Brain microvascular endothelial cell (primary cell): ENCODE measurements at regions not wholly inside any gene's neighbourhood (a gene's known extent, or its start where the extent isn't known, plus 50 kb on each side); places are given as distances from the start of the nearest gene placed in this dataset.

Experiments used
- DNase-seq: peaks from one replicate; pipeline ENCODE4 v3.0.0-alpha.2; 2020
- H3K27ac ChIP-seq: fragments of 250-450 bp; sonication (Bioruptor Pico); 2 replicates; pipeline ENCODE4 v1.5.1; 2020; ENCODE audit warnings: mild to moderate bottlenecking, moderate library complexity
- H3K27me3 ChIP-seq: fragments of 250-450 bp; sonication (Bioruptor Pico); replicated peaks from 2 replicates; pipeline ENCODE4 v1.5.1; 2020; ENCODE audit warnings: mild to moderate bottlenecking
- H3K36me3 ChIP-seq: fragments of 250-450 bp; sonication (Bioruptor Pico); replicated peaks from 2 replicates; pipeline ENCODE4 v1.5.1; 2020; ENCODE audit warnings: mild to moderate bottlenecking
- H3K4me3 ChIP-seq: 2 replicates; pipeline ENCODE4 v1.5.1; 2011; ENCODE audit warnings: low read depth, mild to moderate bottlenecking, control low read depth, low read length, moderate library complexity
- CTCF ChIP-seq: IDR thresholded peaks from 2 replicates; pipeline ENCODE4 v1.5.1; 2011; ENCODE audit warnings: low read depth, mild to moderate bottlenecking, moderate library complexity, low read length, control low read depth, inconsistent platforms; ENCODE audit errors: missing control alignments
- in situ Hi-C: cut with HindIII; loops from 2 replicates; pipeline ENCODE4 v1.10.0; 2017; ENCODE audit warnings: low sequenced_read_pairs, low pct_ligation_motif_present

GRCh38 chr5:99331061-99331460, 402.3 kb upstream of the CHD1 start:
- no peak for TF ChIP-seq CTCF
- Histone ChIP-seq H3K27ac (no peak overlapping the region), H3K27me3 (no peaks in the 10 kb centered on the region), H3K36me3 (no peaks in the 10 kb centered on the region), H3K4me3 (no peak overlapping the region)
- in situ Hi-C loops = no loop called here
- DNase-seq = no peak

- no peak for TF ChIP-seq CTCF
- in situ Hi-C loops = no loop called here
- no peak for DNase-seq
- H3K36me3 ChIP-seq = no peaks in the 10 kb centered on the region
- H3K27me3 ChIP-seq = no peaks in the 10 kb centered on the region
- no peak overlapping the region for H3K4me3 ChIP-seq
- H3K27ac ChIP-seq = no peak overlapping the region
These were observed 391.6 kb upstream of the CHD1 start for GRCh38 chr5:99320436-99320835.

DNA sequence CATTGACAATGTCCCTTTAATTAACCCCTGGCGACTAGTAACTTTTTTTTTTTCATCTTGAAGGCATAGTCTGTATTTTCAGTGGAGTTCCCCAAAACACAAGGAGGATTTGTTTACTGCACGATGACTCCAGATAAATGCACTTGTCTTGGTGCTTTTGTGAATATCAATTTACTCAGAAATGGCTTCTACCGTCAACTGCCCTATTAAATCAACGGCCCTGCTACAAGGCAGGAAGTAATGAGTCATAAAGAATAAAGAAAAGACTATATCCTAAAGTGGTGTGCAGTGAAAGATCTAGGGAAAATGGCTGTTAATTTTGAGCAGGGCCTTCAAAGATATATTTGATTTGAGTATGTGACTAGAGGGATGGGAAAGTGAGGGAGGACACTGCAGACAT, 388.3 kb upstream of the CHD1 start:
- no peaks in the 10 kb centered on the region for H3K27me3 ChIP-seq
- H3K36me3 ChIP-seq = no peaks in the 10 kb centered on the region
- H3K4me3 ChIP-seq = no peak overlapping the region
- TF ChIP-seq CTCF = no peak
- in situ Hi-C loops = no loop called here
- DNase-seq = no peak
- H3K27ac ChIP-seq = no peak overlapping the region

DNA sequence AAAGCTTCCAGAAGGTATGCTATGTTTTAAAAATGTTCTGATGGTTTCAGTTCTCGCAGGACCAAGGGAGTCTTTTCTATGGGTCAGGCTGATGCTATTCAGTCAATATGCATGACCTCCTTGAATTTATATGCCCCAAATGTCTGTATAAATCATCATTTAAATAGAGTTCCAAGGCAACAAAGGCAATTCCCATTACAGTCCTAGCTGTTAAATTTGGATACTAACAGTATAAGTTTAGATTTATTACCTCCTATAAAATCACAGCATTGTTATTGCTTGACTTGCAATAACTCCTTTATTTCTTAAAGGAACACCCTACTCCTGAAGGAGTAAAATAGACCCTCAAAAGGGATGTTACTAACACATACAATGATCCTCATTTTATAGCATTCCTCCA, 387.7 kb upstream of the CHD1 start:
- no peak for TF ChIP-seq CTCF
- in situ Hi-C loops = no loop called here
- Histone ChIP-seq H3K27me3 (no peaks in the 10 kb centered on the region), H3K27ac (no peak overlapping the region), H3K4me3 (no peak overlapping the region), H3K36me3 (no peaks in the 10 kb centered on the region)
- no peak for DNase-seq

GRCh38 chr5:99315413-99316183, 386.8 kb upstream of the CHD1 start:
- Histone ChIP-seq H3K27ac (no peak overlapping the region), H3K36me3 (no peaks in the 10 kb centered on the region), H3K4me3 (no peak overlapping the region), H3K27me3 (no peaks in the 10 kb centered on the region)
- no peak for DNase-seq
- in situ Hi-C loops = no loop called here
- no peak for TF ChIP-seq CTCF

DNA sequence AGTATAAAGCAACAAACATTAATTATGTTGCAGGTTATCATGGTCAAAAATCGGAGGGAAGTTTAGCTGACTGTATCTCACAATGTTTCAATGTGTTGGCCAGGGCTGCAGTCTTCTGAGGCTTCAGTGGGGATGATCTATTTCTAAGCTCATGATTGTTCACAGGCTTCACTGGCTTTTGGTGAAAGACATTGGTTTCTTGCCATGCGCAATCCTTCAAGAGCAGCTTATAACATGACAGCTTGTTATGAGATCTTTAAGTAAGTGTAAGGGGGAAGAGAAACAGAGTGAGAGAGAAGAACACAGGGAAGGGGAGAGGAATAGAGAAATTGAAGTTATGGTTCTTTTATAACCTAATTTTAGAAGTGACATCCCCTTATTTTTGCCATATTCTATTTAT, 385.9 kb upstream of the CHD1 start:
- Histone ChIP-seq H3K27me3 (no peaks in the 10 kb centered on the region), H3K36me3 (no peaks in the 10 kb centered on the region), H3K27ac (no peak overlapping the region), H3K4me3 (no peak overlapping the region)
- no peak for DNase-seq
- in situ Hi-C loops = no loop called here
- no peak for TF ChIP-seq CTCF
